ENCODE measurements at regions not wholly inside any gene's neighbourhood (a gene's known extent, or its start where the extent isn't known, plus 50 kb on each side); places are given as distances from the start of the nearest gene placed in this dataset.
"Not testable (repeated sequence)": the region's sequence is repeated elsewhere in the genome, so short reads cannot be mapped to it uniquely, and the experiment has no call there.

DNA sequence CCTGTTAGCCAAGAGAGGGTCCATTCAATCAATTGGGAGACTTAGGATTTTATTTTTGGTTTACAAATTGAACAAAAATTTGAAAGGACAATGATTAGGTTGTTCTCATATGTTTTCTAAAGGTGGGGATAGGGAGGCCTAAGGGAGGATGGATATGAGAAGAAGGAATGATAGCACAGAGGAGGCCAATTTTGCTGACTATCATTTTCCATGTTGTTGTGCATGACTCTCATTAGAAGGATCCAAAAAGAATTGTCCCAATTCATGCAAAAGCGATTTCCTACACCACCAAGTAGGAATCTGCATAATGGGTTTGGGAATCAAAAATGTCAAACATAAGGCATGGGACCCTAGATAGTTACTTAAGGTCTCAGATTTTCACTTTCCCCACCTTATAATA, 524.8 kb downstream of the KIF2B start:
- TF ChIP-seq, protein P1, sequence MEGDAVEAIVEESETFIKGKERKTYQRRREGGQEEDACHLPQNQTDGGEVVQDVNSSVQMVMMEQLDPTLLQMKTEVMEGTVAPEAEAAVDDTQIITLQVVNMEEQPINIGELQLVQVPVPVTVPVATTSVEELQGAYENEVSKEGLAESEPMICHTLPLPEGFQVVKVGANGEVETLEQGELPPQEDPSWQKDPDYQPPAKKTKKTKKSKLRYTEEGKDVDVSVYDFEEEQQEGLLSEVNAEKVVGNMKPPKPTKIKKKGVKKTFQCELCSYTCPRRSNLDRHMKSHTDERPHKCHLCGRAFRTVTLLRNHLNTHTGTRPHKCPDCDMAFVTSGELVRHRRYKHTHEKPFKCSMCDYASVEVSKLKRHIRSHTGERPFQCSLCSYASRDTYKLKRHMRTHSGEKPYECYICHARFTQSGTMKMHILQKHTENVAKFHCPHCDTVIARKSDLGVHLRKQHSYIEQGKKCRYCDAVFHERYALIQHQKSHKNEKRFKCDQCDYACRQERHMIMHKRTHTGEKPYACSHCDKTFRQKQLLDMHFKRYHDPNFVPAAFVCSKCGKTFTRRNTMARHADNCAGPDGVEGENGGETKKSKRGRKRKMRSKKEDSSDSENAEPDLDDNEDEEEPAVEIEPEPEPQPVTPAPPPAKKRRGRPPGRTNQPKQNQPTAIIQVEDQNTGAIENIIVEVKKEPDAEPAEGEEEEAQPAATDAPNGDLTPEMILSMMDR (IDR thresholded peaks at IDR 0.05): no peak
- TF ChIP-seq POLR2A (IDR thresholded peaks at IDR 0.05): no peak
- Histone ChIP-seq H3K9me3 (no peaks in the 10 kb centered on the region), H3K27ac (no peak overlapping the region), H3K36me3 (no peaks in the 10 kb centered on the region), H3K4me3 (no peak overlapping the region), H3K27me3 (no peaks in the 10 kb centered on the region), H3K4me1 (no peaks in the 10 kb centered on the region)
- DNase-seq: no peak
- intact Hi-C loops (cut with DNase I; ENCODE audit: low total_unique reads): no loop called here

DNA sequence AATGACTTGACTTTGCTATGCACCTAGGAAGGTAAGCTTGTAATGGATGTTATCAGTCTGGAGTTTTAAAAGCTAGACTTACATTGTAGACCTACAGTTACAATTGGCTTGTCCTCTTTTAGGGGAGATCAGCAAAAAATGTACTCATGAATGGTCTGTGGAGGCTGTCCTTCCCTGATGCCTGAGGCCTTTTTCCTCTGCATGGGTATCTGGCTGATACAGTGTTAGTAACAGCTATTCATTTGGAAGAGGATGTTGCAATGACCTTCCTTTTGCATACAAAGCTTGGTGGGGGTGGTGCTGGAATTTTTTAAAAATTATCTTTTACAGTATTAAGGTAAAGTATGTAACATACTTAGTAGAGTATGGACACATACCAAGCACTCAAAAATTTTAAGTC, 525.5 kb downstream of the KIF2B start:
- H3K27ac ChIP-seq: no peak overlapping the region
- no peak overlapping the region for H3K4me3 ChIP-seq
- H3K4me1 ChIP-seq: no peaks in the 10 kb centered on the region
- H3K36me3 ChIP-seq: no peaks in the 10 kb centered on the region
- TF ChIP-seq, protein P1 (IDR thresholded peaks at IDR 0.05): no peak
- no peak for TF ChIP-seq POLR2A (IDR thresholded peaks at IDR 0.05)
- intact Hi-C loops (cut with DNase I; ENCODE audit: low total_unique reads): no loop called here
- H3K9me3 ChIP-seq: no peaks in the 10 kb centered on the region
- H3K27me3 ChIP-seq: no peaks in the 10 kb centered on the region
- no peak for DNase-seq

DNA sequence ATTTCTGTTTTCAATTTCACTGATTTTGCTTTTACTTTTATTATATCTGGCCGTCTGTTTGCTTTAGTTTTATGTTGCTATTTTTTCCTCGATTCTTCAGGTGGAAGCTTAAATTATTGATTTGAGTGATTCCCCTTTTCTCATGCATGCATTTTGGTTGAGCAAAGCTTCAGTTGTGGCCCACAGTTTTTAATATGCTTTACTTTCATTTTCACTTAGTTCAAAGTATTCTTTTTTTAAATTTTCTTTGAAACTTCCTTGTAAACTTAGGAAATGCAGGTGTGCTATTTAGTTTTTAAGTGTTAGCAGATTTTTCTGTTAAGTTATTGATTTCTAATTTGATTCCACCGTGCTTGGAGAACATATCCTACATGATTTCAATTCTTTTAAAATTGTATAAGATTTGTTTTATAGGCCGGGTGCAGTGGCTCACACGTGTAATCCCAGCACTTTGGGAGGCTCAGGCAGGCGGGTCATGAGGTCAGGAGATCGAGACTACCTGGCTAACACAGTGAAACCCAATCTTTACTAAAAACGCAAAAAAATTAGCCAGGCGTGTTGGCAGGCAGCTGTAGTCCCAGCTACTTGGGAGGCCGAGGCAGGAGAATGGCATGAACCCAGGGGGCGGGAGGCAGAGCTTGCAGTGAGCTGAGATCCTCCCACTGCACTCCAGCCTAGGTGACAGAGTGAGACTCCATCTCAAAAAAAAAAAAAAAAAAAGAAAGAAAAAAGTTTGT, 531.2 kb downstream of the KIF2B start:
- TF ChIP-seq POLR2A (IDR thresholded peaks at IDR 0.05): no peak
- TF ChIP-seq, protein P1 (IDR thresholded peaks at IDR 0.05): no peak
- DNase-seq: no peak
- no peaks in the 10 kb centered on the region for H3K4me1 ChIP-seq
- intact Hi-C loops (cut with DNase I; ENCODE audit: low total_unique reads): no loop called here
- H3K27ac ChIP-seq: no peak overlapping the region
- peaks cover 0 to 3% of the 10 kb centered on the region in 2 donors for H3K9me3 ChIP-seq
- no peak overlapping the region for H3K4me3 ChIP-seq
- no peaks in the 10 kb centered on the region for H3K27me3 ChIP-seq
- H3K36me3 ChIP-seq: no peaks in the 10 kb centered on the region

DNA sequence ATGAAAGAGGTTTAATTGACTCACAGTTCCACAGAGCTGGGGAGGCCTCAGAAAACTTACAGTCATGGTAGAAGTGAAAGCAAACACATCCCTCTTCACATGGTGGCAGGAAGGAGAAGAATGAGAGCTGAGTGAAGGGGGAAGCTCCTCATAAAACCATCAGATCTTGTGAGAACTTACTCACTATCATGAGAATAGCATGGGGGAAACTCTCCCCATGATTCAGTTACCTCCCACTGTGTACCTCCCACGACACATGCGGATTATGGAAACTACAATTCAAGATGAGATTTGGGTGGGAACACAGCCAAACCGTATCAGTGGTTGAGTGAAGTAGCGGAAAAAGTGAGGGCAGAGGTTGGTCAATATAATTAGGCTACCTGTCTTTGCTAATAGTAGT, 538.3 kb downstream of the KIF2B start:
- H3K4me1 ChIP-seq; DNase-seq; H3K4me3 ChIP-seq; H3K27ac ChIP-seq; intact Hi-C loops (cut with DNase I; ENCODE audit: low total_unique reads); H3K27me3 ChIP-seq; H3K36me3 ChIP-seq; H3K9me3 ChIP-seq: not testable (repeated sequence)

DNA sequence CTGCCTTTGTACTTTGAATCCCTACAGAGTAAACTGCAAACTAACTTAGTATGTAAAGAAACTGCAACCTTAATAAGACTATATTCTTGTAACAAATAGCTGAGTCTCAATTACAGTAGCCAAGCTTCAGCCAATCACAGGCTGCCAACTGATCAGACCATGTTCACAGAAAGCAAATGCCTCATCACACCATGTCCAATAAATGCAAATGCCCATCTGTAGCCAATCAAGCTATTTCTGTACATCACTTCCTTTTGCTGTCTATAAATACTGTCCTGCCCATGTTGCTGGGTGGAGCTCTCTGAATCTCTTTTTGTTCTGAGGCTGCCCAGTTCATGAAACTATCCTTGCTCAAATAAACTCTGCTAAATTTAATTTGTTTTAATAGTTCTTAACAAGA, 531.7 kb upstream of the TOM1L1 start:
- Histone ChIP-seq H3K4me3 (no peak overlapping the region), H3K27ac (no peak overlapping the region), H3K9me3 (no peaks in the 10 kb centered on the region), H3K27me3 (no peaks in the 10 kb centered on the region), H3K4me1 (no peaks in the 10 kb centered on the region), H3K36me3 (no peaks in the 10 kb centered on the region)
- DNase-seq: no peak
- intact Hi-C loops (cut with DNase I; ENCODE audit: low total_unique reads): no loop called here
- TF ChIP-seq, protein P1 (IDR thresholded peaks at IDR 0.05): no peak
- no peak for TF ChIP-seq POLR2A (IDR thresholded peaks at IDR 0.05)

Data from uterus (tissue), 3 donors.